ENCODE measurements at regions not wholly inside any gene's neighbourhood (a gene's known extent, or its start where the extent isn't known, plus 50 kb on each side); places are given as distances from the start of the nearest gene placed in this dataset.

- TF ChIP-seq CTCF (IDR thresholded peaks at IDR 0.05) (no peak), POLR2A (IDR thresholded peaks at IDR 0.05) (no peak), EP300 (IDR thresholded peaks at IDR 0.05) (no peak)
These were observed 55.6 kb upstream of the SKAP2 start for GRCh38 chr7:26919906-26920493.

Data from upper lobe of left lung (tissue), 4 donors.